ENCODE measurements at regions not wholly inside any gene's neighbourhood (a gene's known extent, or its start where the extent isn't known, plus 50 kb on each side); places are given as distances from the start of the nearest gene placed in this dataset.

DNA sequence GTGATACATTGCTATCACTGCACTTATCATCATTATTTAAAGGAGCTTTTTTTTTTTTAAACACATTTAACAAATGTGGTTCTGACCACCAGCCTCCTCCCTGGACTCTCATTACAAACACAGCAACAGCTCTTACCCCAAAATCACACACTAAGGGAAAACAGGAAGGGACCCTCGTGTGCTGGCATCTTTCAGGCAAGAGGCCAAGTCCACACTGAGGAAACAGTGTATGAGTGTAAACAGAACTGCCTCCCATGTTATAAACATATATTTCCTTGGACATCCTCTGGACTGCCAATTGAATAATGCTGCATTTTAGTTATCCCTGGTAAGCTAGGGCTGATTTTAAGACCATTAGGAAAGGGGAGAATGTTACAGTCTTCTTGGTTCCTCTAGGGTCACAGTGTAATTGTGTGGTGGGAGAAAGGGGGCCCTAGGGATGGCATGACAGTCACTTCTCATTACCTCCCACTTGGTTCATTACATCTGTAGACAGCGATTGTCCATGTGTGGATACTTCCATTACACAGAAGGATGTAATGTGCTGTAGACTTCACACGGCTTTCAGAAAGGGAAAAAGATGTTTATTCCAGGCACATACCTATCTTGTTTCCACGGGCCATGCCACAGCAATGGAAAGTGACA lies 244.6 kb upstream of the TET2 start:
- DNase-seq: no peak

DNA sequence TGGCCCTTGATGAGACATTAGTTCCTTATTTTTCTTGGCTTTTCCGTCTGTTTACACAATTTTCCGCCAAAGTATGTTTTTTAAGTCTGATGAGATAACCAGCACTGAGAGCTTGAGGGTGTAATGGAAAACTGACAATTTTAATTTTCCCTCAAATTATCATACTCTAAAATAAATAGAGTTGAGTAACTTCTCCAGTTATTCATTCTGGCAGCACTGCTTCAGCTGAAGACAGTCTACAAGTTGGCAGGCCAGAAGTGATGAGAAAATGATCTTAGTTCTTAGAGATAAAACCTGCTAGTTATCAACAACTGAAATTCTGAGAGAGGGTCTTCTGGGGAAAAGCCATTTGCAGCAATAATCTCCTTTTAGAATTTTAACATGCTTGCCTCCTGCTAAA lies 241.6 kb upstream of the TET2 start:
- DNase-seq: no peak

DNA sequence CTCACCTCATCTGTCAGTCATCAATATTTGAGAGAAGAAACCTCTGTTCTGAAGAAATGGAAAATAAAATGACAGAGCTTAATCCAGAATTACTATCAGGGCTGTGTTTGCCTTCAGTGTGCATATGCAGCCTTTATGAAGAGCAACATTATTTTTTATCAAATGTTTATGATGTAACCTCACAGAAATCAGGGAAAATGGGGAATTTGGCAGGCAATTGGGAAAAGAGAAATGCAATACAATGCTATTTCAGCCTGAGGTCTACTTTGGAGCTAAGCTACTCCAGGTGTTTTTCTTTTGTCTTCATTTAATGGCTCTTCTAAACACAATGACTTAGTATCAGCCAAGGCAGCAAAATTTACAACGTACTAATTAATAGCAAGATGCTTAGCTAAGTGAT lies 241.1 kb upstream of the TET2 start:
- DNase-seq: no peak

DNA sequence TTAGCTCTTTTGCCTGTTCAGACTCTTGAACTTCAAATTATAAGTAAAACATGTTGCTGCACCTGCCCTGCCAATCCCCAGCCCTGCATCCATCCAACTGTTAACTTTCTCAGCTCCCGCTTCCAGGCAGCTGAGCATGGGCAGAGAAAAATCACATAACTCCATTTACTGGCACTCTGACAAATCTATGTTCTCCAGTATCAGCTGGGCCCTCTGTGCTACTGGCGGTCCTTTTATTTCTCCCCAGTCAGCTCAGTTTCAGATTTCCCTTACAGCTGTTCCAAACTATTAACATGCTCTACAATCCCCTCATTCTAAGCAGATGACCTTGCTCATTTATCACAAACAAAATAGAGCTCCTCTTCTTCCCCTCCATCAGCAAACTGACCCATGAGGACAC lies 240.4 kb upstream of the TET2 start:
- DNase-seq: no peak

DNA sequence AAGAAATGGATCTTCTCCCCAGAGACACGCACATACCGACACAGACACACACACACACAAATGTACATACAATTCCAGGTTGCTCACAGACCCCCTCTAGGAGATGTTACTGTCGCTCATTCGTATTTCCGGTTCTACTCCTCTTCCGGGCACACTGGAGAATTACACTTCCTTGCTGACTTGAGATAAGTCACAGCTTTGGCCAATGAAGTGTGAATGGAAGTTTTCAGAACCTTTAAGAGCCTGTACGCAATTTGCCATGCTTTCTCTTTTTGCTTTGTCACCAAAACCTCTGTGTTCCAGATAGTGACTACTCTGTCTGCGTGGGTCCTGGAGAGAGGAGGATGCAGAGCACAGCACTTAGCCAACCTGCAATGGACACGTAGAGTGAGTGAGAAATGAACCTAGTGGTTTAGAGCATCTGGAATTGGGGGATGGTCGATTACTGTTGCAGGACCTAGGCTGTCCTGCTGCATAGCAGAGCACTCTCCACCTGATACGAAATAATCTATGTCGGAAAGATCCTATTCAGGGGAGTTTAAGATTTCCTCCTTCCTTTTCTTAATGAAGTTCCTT lies 239.5 kb upstream of the TET2 start:
- DNase-seq: no peak

DNA sequence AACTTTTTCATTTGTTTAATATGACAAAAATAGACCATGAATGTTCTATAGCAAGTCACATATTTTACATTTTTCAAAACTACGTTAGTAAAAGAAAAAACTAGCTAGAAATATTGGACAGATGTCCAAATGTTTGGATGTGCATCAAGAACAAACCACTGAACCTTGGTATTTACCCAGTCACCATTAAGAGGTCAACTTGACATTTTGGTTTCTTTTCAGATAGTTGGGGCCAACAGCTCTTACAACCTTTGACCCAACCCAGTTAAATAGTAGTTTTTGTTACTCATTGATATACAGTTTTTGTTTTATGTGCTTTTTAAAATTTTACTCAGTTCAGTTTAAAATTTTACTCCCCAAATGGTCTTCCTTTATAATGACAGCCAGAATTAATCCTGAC lies 238.7 kb upstream of the TET2 start:
- no peak for DNase-seq

DNA sequence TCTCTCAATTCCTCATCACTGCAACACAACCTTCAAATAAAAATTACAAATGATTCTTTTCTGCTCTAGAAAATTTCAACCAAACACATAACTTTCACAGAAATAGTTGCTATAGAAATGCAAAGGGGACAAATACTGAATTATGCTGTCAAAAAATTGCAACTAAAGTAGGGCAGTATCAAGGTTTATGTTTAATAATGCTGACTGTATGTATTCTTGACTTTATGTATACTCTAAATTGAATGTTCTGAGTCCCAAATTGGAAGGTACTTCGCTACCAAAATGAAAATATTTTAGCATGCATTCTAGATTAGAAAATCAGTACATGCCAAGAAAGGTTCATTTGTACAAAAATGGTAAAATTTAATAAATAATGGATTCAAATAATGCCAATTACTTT lies 237.3 kb upstream of the TET2 start:
- DNase-seq: no peak

DNA sequence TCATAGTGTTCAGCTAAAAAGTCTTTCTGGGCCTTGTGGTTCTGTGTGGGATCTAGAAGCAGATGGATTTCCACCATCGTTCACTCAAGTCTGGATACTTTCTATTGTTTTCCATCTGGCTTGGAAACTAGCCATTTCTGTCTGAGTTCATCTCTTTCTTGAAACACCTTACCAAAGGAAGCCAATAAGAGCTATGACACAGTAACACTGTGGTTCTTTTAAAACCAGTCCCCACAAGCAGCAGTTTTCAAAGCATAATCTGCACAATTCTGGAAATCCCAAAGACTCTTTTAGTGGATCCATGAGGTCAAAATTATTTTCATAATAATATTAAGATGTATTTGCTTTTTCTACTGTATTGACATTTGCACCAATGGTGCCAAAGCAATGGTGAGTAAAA lies 234.2 kb upstream of the TET2 start:
- no peak for DNase-seq

DNA sequence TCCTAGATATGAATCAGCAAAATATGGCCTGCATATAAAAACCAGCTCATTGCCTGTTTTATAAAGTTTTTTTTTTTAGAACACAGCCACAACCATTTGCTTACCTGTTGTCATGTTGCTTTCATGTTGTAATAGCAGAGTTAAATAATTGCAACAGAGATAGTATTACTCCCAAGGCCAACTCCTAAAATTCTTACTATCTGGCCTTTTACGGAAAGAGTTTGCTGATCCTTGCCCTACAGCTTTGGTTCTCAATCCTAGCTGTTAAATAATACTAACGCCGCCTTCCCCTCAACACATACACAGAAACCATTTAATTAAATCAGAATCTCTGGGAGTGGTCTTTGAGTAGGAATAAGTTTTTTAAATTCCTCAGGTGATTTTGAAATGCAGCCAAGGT lies 231.3 kb upstream of the TET2 start:
- DNase-seq: no peak

DNA sequence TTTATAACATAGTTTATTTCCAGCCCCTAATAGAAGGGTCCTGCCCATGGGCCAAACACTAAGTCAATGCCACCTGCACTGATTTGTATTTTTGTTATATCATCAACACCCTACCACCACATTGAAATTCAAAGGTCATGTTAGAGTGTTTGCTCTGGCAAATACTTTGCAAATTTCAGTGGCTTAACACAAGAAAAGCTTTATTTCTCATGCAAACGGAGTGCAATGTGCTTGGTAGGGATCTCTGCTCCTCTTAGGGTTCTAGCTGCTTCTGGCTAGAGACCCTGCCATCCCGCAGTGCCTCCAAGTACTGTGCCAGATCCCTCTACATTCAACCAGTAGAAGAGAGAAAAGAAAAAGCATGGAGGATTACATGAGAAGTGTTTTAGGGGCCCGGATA lies 230.8 kb upstream of the TET2 start:
- no peak for DNase-seq

DNA sequence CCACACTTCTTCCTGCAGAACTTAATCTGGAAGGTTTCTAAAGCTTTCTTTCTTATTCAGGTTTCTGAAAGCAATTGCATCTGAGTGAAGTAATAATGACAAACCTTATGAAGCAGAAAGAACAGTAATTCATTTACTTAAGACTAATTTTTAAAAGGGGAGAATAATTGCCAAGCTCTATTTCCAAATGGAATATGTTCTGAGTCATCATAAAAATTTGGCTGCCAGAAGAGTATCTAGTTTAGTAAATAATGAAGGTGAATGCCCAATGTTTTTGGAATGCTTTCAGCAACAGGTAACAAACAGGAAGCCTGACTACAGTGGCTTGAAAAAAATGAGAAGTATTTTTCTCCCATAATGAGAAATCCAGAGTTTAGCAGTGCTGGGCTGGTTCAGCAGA lies 227.3 kb upstream of the TET2 start:
- DNase-seq: no peak

DNA sequence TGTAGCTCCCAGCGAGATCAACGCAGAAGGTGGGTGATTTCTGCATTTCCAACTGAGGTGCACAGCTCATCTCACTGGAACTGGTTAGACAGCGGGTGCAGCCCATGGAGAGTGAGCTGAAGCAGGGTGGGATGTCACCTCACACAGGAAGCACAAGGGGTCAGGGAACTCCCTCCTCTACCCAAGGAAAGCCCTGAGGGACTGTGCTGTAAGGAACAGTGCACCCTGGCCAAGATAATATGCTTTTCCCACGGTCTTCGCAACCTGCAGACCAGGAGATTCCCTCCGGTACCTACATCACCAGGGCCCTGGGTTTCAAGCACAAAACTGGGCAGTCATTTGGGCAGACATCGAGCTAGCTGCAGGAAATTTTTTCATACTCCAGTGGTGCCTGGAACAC lies 216.4 kb upstream of the TET2 start:
- DNase-seq: no peak

DNA sequence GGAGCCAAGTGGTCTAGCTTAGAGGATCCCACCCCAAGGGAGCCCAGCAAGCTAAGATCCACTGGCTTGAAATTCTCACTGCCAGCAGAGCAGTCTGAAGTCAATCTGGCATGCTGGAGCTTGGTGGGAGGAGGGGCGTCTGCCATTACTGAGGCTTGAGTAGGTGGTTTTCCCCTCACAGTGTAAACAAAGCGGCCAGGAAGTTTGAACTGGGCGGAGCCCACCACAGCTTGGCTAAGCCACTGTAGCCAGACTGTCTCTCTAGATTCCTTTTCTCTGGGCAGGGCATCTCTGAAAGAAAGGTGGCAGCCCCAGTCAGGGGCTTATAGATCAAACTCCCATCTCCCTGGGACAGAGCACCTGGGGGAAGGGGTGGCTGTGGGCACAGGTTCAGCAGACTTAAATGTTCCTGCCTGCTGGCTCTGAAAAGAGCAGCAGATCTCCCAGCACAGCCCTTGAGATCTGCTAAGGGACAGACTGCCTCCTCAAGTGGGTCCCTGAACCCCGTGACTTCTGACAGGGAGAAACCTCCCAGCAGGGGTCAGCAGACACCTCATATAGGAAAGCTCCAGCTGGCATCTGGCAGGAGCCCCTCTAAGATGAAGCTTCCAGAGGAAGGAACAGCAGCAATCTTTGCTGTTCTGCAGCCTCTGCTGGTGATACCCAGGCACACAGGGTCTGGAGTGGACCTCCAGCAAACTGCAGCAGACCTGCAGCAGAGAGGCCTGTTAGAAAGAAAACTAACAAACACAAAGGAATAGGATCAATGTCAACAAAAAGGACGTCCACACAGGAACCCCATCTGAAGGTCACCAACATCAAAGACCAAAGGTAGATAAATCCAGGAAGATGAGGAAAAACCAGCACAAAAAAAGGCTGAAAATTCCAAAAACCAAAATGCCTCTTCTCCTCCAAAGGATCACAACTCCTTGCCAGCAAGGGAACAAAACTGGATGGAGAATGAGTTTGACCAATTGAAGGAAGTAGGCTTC lies 215.6 kb upstream of the TET2 start:
- DNase-seq: peak; percentile 59

DNA sequence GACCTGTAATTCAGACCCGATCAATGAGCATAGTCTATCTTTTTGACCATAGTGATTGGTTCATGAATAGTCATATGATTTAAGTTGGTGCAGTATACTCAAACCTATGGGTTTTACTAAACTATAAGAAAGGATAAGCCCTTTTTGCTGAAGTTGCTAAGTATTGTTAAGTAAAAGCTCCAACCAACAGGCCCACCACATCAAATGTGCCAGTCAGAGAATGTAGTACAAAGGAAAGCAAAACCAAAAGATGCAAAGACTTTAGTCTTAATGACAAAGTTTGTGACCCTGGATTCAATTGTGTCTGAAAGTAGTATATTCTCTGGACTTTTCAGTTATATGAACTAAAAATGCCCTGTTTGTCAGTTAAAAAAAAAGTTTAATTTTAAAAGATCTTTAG lies 208.1 kb upstream of the TET2 start:
- no peak for DNase-seq

DNA sequence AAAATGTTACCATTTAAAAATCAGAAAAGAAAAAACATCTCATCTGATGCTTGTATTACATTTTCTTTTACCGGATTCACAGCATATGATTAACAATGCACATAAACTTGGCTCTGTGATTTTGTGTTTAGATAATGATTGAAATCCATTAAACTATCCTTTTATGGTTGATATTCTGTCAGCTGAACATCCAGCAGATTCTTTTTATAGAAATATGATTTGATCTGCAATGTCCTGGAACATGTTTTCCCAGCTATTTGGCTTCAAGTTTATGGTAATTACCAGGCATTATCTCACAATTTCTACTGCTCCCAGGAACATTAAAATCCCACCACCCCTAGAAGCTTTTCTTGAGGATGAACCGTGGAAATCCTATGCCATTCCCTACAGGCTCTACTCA lies 205.7 kb upstream of the TET2 start:
- no peak for DNase-seq

DNA sequence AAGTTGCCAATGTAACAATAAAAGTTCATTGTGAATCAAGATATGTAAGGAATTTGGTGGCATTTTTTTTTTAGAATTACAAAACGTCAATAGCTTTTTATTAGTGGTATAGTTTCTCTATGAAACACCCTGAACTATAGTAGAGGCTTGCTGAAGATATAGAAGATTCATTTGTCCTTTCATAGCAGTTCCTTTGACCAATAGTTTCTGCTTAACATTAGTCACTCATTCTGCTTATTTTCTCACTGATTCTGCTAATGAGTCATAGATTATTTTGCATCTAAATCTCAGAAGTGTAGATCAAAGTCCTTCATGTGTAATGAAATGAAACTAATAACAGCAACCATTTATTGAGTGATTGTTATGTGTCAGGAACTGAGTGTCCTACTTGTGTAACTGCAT lies 205.0 kb upstream of the TET2 start:
- no peak for DNase-seq

DNA sequence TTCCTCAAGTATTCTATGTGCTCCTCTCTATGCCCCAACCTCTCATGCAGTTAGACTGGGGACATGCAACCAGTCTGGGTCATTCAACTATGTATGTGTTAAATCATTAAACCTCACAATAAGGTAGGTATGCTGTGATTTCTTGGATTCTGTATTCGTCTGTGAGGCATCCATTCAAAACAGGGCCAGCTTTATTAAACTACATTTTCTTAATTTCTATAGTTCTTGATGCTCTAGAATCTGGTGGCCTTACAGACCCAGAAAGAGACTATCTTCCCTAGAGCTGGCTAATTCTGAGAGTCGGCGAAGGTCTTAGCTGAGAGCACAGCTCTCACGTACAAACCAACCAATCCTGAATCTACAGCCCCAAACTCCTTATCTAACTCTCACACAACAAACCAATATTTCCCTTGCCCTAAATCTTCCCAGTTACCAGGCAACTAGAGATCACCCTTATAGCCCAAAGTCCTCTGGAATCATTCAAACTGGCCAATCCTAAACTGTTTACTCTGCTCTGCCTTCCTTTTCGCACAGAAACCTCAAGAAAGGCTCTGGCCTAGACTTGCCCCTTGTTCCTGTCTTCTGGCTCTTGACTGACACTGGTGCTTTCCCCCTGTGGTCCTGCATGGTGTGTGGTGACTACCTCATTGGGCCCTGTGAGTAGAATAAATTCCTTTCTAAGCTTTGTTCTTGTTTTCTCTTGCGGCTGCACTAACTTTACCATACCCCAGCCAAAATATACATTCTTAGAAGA lies 203.5 kb upstream of the TET2 start:
- no peak for DNase-seq

DNA sequence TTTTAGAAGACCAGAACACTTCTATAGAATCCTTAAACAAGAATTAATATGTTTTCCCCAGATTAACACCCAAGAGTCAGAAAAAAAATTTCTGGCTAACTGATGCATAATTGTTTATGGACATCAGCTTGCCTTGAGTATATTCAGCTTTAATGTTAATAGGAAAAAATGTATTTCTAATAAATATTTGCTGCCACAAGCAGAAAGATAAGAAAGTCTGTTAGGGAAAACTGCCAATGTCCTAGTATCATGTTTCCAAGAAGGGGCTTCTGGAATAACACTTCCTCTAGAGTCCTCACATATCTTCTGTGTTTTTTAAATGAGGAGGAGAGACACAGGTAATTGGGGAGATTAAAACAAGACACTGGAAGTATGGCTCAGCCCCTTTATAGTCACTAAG lies 202.1 kb upstream of the TET2 start:
- no peak for DNase-seq

DNA sequence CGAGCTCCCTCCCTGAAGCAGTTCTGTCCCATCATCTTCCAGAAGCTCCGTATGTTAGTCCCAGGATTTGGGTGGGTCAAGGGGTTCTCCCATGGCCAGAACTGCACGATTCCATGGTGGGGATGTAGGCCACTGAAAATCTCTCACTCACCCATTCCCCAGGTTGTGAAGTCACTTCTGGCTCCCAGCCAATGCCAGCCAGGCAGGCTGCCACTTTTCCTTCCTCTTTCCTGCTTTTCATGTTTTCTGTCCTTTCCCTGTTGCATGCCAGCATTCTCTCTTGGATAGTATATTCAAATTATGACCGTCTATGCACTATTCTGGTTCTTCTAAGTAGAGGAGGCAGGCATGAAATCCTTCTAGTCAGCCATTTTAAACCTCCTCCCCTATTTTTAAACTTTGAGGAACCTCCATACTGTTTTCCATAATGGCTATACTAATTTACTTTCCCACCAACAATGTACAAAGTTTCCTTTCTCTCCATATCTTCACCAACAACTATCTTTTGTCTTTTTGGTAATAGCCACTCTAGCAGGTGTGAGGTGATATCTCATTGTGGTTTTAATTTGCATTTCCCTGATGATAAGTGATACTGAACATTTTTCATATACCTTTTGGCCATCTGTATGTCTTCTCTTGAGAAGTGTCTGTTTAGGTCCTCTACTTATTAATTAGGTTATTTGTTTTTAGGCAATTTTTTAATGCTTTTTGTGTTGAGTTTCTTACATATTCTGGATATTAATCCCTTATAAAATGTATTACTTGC lies 182.1 kb upstream of the TET2 start:
- no peak for DNase-seq

DNA sequence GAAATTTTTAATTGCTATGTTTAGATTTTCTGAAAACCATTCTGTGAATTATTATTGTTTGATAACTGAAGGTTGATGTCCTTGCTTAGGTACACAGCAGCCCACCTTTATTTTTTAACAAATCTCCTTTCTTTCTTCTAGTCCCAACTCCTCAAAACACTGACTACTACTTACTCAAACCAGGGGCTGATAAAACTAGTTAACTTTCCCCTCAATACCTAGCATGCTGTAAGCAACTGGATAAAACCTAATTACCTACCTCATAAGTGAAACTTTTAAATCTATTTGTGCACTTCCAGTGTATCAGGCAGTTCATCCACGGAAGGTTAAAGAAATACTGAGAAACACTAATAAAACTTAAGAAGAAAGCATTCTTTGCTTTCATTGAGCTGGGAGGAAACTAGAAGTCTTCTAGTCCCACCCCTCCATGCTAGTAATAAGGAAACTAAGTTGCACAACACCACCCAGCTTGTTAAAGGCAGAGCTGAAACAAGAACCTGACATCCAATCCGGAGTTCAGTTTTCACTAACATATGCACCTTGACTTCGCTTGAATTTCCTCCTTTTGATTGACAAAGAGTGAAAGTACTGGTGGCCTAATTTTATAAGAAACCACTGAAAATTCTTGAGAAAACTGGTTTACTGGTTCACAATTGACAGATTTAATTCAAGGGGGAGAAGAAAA lies 180.2 kb upstream of the TET2 start:
- peak; percentile 47 for DNase-seq

DNA sequence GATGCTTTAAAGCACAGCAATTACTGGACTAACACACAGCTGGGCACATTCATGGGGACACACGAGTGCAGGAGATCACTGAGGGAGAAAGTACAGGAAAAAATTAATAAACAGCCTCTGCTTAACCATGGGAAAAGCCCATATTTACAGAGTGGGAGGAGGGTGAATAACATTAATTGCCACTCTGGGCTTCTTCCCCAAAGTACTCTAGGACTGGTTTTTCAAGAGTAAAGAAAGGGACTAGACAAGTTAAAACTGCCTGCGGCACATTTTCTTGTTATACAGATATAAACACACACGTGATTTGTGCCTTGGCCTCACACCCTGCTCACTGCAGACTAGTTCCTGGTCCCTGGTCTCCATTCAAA lies 179.7 kb upstream of the TET2 start:
- DNase-seq: peak; percentile 7

Measured in stimulated activated CD4-positive, alpha-beta T cell treated with anti-CD3 and anti-CD28 coated beads, Interleukin-15, amount 100 ng/mL, for 24 hours (primary cell).